ENCODE measurements at regions not wholly inside any gene's neighbourhood (a gene's known extent, or its start where the extent isn't known, plus 50 kb on each side); places are given as distances from the start of the nearest gene placed in this dataset.

GRCh38 chr2:125427721-125428315 is 1228.1 kb upstream of the GYPC start:
- Histone ChIP-seq H3K4me3 (ENCODE audit: low read depth in 1 of 3, low read length in 3 of 3) (no peak overlapping the region), H3K4me1 (ENCODE audit: control insufficient read depth in 4 of 4, insufficient read depth in 4 of 4, low read length in 3 of 4) (no peaks in the 10 kb centered on the region), H3K27me3 (ENCODE audit: control insufficient read depth in 4 of 4, insufficient read depth in 4 of 4, low read length in 3 of 4) (no peaks in the 10 kb centered on the region), H3K36me3 (ENCODE audit: control insufficient read depth in 4 of 4, insufficient read depth in 3 of 4, low read depth in 1 of 4, low read length in 3 of 4) (no peaks in the 10 kb centered on the region), H3K9ac (ENCODE audit: low read depth in 1 of 2, low read length in 2 of 2) (no peak overlapping the region), H3K9me3 (ENCODE audit: control insufficient read depth in 4 of 4, low read length in 3 of 4) (no peaks in the 10 kb centered on the region), H3K27ac (ENCODE audit: low read depth in 1 of 2, low read length in 2 of 2) (no peak overlapping the region)
- WGBS, result 3% methylated on average over 1 of the region's 1 CpG
- no peak for TF ChIP-seq HNF4G (IDR thresholded peaks at IDR 0.05)
- no peak for TF ChIP-seq JUND (IDR thresholded peaks at IDR 0.05)
- TF ChIP-seq RXRA (IDR thresholded peaks at IDR 0.05), result no peak
- TF ChIP-seq, protein P1, sequence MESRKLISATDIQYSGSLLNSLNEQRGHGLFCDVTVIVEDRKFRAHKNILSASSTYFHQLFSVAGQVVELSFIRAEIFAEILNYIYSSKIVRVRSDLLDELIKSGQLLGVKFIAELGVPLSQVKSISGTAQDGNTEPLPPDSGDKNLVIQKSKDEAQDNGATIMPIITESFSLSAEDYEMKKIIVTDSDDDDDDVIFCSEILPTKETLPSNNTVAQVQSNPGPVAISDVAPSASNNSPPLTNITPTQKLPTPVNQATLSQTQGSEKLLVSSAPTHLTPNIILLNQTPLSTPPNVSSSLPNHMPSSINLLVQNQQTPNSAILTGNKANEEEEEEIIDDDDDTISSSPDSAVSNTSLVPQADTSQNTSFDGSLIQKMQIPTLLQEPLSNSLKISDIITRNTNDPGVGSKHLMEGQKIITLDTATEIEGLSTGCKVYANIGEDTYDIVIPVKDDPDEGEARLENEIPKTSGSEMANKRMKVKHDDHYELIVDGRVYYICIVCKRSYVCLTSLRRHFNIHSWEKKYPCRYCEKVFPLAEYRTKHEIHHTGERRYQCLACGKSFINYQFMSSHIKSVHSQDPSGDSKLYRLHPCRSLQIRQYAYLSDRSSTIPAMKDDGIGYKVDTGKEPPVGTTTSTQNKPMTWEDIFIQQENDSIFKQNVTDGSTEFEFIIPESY (IDR thresholded peaks at IDR 0.05), result no peak
- TF ChIP-seq, protein P2, sequence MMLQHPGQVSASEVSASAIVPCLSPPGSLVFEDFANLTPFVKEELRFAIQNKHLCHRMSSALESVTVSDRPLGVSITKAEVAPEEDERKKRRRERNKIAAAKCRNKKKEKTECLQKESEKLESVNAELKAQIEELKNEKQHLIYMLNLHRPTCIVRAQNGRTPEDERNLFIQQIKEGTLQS (IDR thresholded peaks at IDR 0.05), result no peak
- DNase-seq (ENCODE audit: low spot score), result no peak

DNA sequence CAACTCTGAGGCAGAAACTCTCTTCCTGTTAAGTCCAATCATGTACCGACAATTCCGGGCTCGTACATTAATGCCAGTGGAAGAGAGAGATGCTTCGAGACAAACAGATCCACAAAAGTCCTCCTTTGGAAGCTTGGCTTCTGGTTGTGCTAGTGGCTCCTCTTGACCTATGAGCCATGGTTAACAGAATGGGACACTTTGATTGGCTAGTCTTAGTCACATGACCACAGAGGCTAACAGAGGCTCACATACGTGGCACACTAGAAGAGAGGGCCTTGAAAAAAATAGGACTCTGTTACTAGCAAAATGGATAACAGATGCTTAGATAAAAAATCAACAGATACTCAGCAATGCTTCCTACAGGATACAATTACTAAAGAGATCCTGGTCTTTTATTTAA is 1211.9 kb upstream of the GYPC start:
- H3K4me1 ChIP-seq (ENCODE audit: control insufficient read depth in 4 of 4, insufficient read depth in 4 of 4, low read length in 3 of 4), result no peaks in the 10 kb centered on the region
- no peaks in the 10 kb centered on the region for H3K27me3 ChIP-seq (ENCODE audit: control insufficient read depth in 4 of 4, insufficient read depth in 4 of 4, low read length in 3 of 4)
- H3K9ac ChIP-seq (ENCODE audit: low read depth in 1 of 2, low read length in 2 of 2), result no peak overlapping the region
- no peak for TF ChIP-seq HNF4A (conservative IDR thresholded peaks at IDR 0.05)
- TF ChIP-seq TAF1 (conservative IDR thresholded peaks at IDR 0.05), result no peak
- no peak for TF ChIP-seq HNF4G (IDR thresholded peaks at IDR 0.05)
- TF ChIP-seq, protein P1 (IDR thresholded peaks at IDR 0.05), result no peak
- TF ChIP-seq, protein P3, sequence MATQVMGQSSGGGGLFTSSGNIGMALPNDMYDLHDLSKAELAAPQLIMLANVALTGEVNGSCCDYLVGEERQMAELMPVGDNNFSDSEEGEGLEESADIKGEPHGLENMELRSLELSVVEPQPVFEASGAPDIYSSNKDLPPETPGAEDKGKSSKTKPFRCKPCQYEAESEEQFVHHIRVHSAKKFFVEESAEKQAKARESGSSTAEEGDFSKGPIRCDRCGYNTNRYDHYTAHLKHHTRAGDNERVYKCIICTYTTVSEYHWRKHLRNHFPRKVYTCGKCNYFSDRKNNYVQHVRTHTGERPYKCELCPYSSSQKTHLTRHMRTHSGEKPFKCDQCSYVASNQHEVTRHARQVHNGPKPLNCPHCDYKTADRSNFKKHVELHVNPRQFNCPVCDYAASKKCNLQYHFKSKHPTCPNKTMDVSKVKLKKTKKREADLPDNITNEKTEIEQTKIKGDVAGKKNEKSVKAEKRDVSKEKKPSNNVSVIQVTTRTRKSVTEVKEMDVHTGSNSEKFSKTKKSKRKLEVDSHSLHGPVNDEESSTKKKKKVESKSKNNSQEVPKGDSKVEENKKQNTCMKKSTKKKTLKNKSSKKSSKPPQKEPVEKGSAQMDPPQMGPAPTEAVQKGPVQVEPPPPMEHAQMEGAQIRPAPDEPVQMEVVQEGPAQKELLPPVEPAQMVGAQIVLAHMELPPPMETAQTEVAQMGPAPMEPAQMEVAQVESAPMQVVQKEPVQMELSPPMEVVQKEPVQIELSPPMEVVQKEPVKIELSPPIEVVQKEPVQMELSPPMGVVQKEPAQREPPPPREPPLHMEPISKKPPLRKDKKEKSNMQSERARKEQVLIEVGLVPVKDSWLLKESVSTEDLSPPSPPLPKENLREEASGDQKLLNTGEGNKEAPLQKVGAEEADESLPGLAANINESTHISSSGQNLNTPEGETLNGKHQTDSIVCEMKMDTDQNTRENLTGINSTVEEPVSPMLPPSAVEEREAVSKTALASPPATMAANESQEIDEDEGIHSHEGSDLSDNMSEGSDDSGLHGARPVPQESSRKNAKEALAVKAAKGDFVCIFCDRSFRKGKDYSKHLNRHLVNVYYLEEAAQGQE (IDR thresholded peaks at IDR 0.05), result no peak
- TF ChIP-seq, protein P2 (IDR thresholded peaks at IDR 0.05), result no peak
- no peak for TF ChIP-seq FOXA1 (IDR thresholded peaks at IDR 0.05)
- TF ChIP-seq NR2F2 (IDR thresholded peaks at IDR 0.05), result no peak
- no peak for TF ChIP-seq EGR1 (IDR thresholded peaks at IDR 0.05; ENCODE audit: low read depth in 2 of 2)
- no peak for TF ChIP-seq YY1 (IDR thresholded peaks at IDR 0.05)
- no peak for TF ChIP-seq SP1 (IDR thresholded peaks at IDR 0.05)
- TF ChIP-seq, protein P4, sequence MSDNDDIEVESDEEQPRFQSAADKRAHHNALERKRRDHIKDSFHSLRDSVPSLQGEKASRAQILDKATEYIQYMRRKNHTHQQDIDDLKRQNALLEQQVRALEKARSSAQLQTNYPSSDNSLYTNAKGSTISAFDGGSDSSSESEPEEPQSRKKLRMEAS (IDR thresholded peaks at IDR 0.05), result no peak
- no peak for TF ChIP-seq RXRA (IDR thresholded peaks at IDR 0.05)
- TF ChIP-seq JUND (IDR thresholded peaks at IDR 0.05), result no peak
- TF ChIP-seq RAD21 (IDR thresholded peaks at IDR 0.05), result no peak
- no peak for TF ChIP-seq CTCF (IDR thresholded peaks at IDR 0.05; ENCODE audit: low read depth, low read length, missing input control)
- no peak for TF ChIP-seq FOXA2 (IDR thresholded peaks at IDR 0.05)
- no peak for TF ChIP-seq GABPA (IDR thresholded peaks at IDR 0.05 in 1 of 2, conservative IDR thresholded peaks at IDR 0.05 in 1 of 2)
- no peak for DNase-seq (ENCODE audit: low spot score)
- H3K36me3 ChIP-seq (ENCODE audit: control insufficient read depth in 4 of 4, insufficient read depth in 3 of 4, low read depth in 1 of 4, low read length in 3 of 4), result no peaks in the 10 kb centered on the region
- H3K4me3 ChIP-seq (ENCODE audit: low read depth in 1 of 3, low read length in 3 of 3), result no peak overlapping the region
- 80% methylated on average over 5 of the region's 5 CpGs for WGBS
- no peak overlapping the region for H3K27ac ChIP-seq (ENCODE audit: low read depth in 1 of 2, low read length in 2 of 2)
- H3K9me3 ChIP-seq (ENCODE audit: control insufficient read depth in 4 of 4, low read length in 3 of 4), result peaks cover 0 to 7% (median 3%) of the 10 kb centered on the region in 4 donors
